OCI-LY1 (cell line): ENCODE measurements at regions not wholly inside any gene's neighbourhood (a gene's known extent, or its start where the extent isn't known, plus 50 kb on each side); places are given as distances from the start of the nearest gene placed in this dataset.

Experiments
- H2AFZ ChIP-seq: fragments of 200-600 bp; sonication (generic), shearing (Covaris generic); 2 replicates; pipeline ENCODE4 v1.6.0; 2014; ENCODE audit warnings: antibody characterized with exemption, mild to moderate bottlenecking, low read length
- H3F3A ChIP-seq: fragments of 200-600 bp; sonication (generic), shearing (Covaris generic); 2 replicates; pipeline ENCODE4 v1.6.0; 2014; ENCODE audit warnings: mild to moderate bottlenecking, antibody characterized with exemption, low read length, moderate library complexity; ENCODE audit not compliant: insufficient read depth
- H3K27ac ChIP-seq: fragments of 200-600 bp; sonication (generic); 2 replicates; pipeline ENCODE4 v1.5.1; 2014; ENCODE audit warnings: low read length, mixed run types, mild to moderate bottlenecking, low read depth; ENCODE audit not compliant: poor library complexity, severe bottlenecking
- H3K27me3 ChIP-seq: fragments of 200-600 bp; sonication (generic); 2 replicates; pipeline ENCODE4 v1.6.0; 2014; ENCODE audit warnings: antibody characterized with exemption, mild to moderate bottlenecking, low read length, moderate library complexity; ENCODE audit not compliant: insufficient read depth
- H3K36me3 ChIP-seq: fragments of 200-600 bp; sonication (generic); 2 replicates; pipeline ENCODE4 v1.6.1; 2014; ENCODE audit warnings: mild to moderate bottlenecking, antibody characterized with exemption, low read length, moderate library complexity, mixed read lengths; ENCODE audit not compliant: insufficient read depth
- H3K4me1 ChIP-seq: fragments of 200-600 bp; sonication (generic); 2 replicates; pipeline ENCODE4 v1.5.1; 2014; ENCODE audit warnings: mild to moderate bottlenecking, low read length, moderate library complexity; ENCODE audit not compliant: insufficient read depth, severe bottlenecking
- H3K4me2 ChIP-seq: fragments of 200-600 bp; sonication (generic), shearing (Covaris generic); 2 replicates; pipeline ENCODE4 v1.6.1; 2014; ENCODE audit warnings: low read length
- H3K4me3 ChIP-seq: fragments of 200-600 bp; sonication (generic); 2 replicates; pipeline ENCODE4 v1.5.1; 2014; ENCODE audit warnings: low read length, low read depth, mild to moderate bottlenecking, mixed read lengths; ENCODE audit not compliant: poor library complexity, severe bottlenecking
- H3K79me2 ChIP-seq: fragments of 200-600 bp; shearing (Covaris generic); 2 replicates; pipeline ENCODE4 v1.6.1; 2016; ENCODE audit warnings: mixed run types, low read length, mixed read lengths; ENCODE audit not compliant: insufficient read depth
- H3K9ac ChIP-seq: fragments of 200-600 bp; sonication (generic), shearing (Covaris generic); 2 replicates; pipeline ENCODE4 v1.6.1; 2014; ENCODE audit warnings: mild to moderate bottlenecking, low read length, mixed read lengths
- H3K9me2 ChIP-seq: fragments of 200-600 bp; sonication (generic), shearing (Covaris generic); 2 replicates; pipeline ENCODE4 v1.6.1; 2014; ENCODE audit warnings: low read depth, mild to moderate bottlenecking, low read length, mixed read lengths
- H3K9me3 ChIP-seq: fragments of 200-600 bp; shearing (Covaris generic); 2 replicates; pipeline ENCODE4 v1.6.1; 2014; ENCODE audit warnings: low read length, mixed read lengths
- H4K20me1 ChIP-seq: fragments of 200-600 bp; sonication (generic), shearing (Covaris generic); 2 replicates; pipeline ENCODE4 v1.6.0; 2016; ENCODE audit warnings: mild to moderate bottlenecking, low read length; ENCODE audit not compliant: insufficient read depth
- EZH2 ChIP-seq: fragments of 200-600 bp; sonication (generic), shearing (Covaris generic); IDR thresholded peaks from 2 replicates; pipeline ENCODE4 v1.8.0; 2017; ENCODE audit warnings: borderline replicate concordance, mixed run types, mild to moderate bottlenecking, antibody characterized with exemption, low read length, moderate library complexity, mixed read lengths
- TF ChIP-seq, protein P1 (sequence below): fragments of 200-600 bp; sonication (generic), shearing (Covaris generic); IDR thresholded peaks from 2 replicates; pipeline ENCODE4 v1.5.1; 2017; ENCODE audit warnings: mild to moderate bottlenecking, antibody characterized with exemption, low read length, moderate library complexity, mixed read lengths

DNA sequence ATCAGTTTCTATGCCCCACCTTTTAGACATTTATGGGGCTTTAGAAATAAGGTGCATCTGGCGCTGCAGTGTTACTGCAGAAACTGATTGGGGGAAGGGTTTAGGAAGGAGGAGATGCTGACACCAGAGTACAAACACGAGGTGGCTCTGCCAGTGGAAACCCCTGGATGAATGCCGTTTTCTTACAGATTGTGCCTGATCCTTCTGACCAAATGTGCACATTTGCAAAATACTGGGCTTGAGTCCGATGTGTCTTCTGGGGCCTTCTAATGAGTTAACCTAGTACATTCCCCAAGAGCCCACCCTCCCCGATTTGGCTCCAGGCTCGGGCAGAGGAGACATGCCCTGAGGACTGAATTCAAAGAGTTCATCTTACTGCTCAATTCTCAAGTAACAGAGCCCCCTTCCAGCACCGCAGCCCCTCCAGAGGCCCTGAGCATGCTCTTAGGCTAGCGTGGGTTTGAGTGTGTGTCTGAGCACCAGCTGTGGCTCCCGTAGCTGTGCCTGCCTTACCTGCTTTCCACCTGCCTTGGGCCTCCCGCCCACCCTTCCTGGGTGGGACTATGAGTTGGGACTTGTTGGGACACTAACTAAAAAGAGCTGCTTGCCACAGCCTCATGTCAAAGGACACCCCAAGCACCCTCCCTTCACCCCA, 116.7 kb upstream of the COPS8 start:
- Histone ChIP-seq H3K9ac (no peak overlapping the region), H3K9me3 (no peaks in the 10 kb centered on the region), H4K20me1 (no peaks in the 10 kb centered on the region), H3K79me2 (no peaks in the 10 kb centered on the region), H3K27me3 (no peaks in the 10 kb centered on the region; the same call in 1 of the 2 replicates), H3K4me3 (no peak overlapping the region), H3K4me2 (no peak overlapping the region), H3K36me3 (no peaks in the 10 kb centered on the region), H2AFZ (no peak overlapping the region), H3K9me2 (no peaks in the 10 kb centered on the region), H3K4me1 (peaks cover 28% of the 10 kb centered on the region), H3F3A (no peaks in the 10 kb centered on the region), H3K27ac (no peak overlapping the region)
- TF ChIP-seq, protein P1, sequence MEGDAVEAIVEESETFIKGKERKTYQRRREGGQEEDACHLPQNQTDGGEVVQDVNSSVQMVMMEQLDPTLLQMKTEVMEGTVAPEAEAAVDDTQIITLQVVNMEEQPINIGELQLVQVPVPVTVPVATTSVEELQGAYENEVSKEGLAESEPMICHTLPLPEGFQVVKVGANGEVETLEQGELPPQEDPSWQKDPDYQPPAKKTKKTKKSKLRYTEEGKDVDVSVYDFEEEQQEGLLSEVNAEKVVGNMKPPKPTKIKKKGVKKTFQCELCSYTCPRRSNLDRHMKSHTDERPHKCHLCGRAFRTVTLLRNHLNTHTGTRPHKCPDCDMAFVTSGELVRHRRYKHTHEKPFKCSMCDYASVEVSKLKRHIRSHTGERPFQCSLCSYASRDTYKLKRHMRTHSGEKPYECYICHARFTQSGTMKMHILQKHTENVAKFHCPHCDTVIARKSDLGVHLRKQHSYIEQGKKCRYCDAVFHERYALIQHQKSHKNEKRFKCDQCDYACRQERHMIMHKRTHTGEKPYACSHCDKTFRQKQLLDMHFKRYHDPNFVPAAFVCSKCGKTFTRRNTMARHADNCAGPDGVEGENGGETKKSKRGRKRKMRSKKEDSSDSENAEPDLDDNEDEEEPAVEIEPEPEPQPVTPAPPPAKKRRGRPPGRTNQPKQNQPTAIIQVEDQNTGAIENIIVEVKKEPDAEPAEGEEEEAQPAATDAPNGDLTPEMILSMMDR = no peak
- TF ChIP-seq EZH2 = no peak

DNA sequence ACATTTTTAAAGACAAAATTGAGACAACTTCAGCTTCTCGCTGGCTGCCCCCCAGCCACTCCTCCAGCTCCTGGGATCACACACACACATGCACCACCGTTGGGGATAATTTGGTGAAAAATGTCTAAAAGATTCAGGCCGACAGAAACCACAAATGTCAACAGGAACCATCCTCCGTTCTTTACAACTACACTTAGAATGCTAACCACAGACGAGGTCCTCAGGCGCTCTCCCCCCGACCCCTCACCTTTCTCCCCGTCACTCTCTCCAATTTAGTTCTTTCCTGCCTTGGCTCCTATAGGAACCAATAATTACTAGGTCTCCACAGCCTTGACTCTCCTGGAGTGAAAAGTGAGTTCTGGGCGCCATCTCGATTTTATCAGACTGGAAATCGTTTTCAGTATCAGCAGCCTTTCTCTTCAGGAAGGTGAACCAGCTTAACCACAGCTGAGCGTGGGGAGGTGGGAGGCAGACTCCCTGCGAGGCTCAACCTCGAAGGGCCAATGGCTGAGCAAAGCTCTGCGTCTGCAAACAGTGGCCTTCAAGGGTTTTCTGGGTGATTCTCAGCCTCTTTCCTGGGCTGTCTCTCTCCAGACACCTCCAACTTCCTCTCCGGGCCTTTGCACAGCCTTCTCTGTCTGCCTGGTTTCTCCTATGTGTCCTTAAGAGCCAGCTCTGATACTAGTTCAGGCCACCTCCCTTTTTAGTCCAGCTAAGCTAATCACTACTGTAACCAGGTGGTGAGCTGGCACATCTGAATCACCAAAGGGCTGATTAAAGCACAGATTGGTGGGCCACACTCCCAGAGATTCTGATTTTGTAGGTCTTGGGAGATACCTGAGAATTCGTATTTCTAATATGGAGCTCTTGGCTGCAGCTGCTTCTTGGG, 115.7 kb upstream of the COPS8 start:
- Histone ChIP-seq H3K79me2 (no peaks in the 10 kb centered on the region), H3K4me3 (no peak overlapping the region), H3K4me1 (peaks cover 28% of the 10 kb centered on the region), H2AFZ (no peak overlapping the region), H3K27me3 (no peaks in the 10 kb centered on the region; the same call in 1 of the 2 replicates), H3K9ac (no peak overlapping the region), H3F3A (no peaks in the 10 kb centered on the region), H3K36me3 (no peaks in the 10 kb centered on the region), H3K9me2 (no peaks in the 10 kb centered on the region), H4K20me1 (no peaks in the 10 kb centered on the region), H3K4me2 (no peak overlapping the region), H3K9me3 (no peaks in the 10 kb centered on the region), H3K27ac (no peak overlapping the region)
- TF ChIP-seq, protein P1 = no peak
- TF ChIP-seq EZH2 = no peak

DNA sequence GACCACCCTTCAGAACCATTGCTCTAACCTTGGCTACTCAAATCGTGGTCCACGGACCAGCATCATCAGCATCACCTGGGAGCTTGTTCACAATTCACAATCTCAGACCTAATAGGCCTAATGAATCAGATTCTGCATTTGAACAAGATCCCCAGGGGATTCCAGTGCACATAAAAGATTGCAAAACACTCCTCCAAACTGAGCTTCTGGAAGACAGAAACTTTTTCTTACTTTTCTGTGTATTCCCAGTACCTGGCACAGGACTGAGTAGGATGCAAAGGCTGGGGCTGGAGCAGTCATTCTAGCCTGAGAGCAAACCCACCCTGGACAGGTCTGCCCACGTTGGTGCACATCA, 115.1 kb upstream of the COPS8 start:
- H4K20me1 ChIP-seq = no peaks in the 10 kb centered on the region
- no peaks in the 10 kb centered on the region for H3F3A ChIP-seq
- H3K36me3 ChIP-seq = no peaks in the 10 kb centered on the region
- H3K79me2 ChIP-seq = no peaks in the 10 kb centered on the region
- H3K9me3 ChIP-seq = no peaks in the 10 kb centered on the region
- H3K4me3 ChIP-seq = no peak overlapping the region
- H3K4me1 ChIP-seq = peaks cover 28% of the 10 kb centered on the region
- H3K27ac ChIP-seq = no peak overlapping the region
- no peaks in the 10 kb centered on the region for H3K9me2 ChIP-seq
- TF ChIP-seq EZH2 = no peak
- TF ChIP-seq, protein P1 = no peak
- no peak overlapping the region for H3K4me2 ChIP-seq
- no peak overlapping the region for H3K9ac ChIP-seq
- H3K27me3 ChIP-seq = no peaks in the 10 kb centered on the region; the same call in 1 of the 2 replicates
- no peak overlapping the region for H2AFZ ChIP-seq
